Upper lobe of left lung (tissue), 6 donors: ENCODE measurements at regions not wholly inside any gene's neighbourhood (a gene's known extent, or its start where the extent isn't known, plus 50 kb on each side); places are given as distances from the start of the nearest gene placed in this dataset.

Experiments
- ATAC-seq, 2 donors: fragments of 200-7000 bp; cut with Tn5 transposase; one replicate each; pipeline ENCODE4 v1.9.1; 2022; ENCODE audit warnings: mild to moderate bottlenecking in 2 of 2, moderate library complexity in 2 of 2; ENCODE audit not compliant: low FRiP score in 2 of 2
- DNase-seq, 2 donors: peaks; one replicate each; pipeline ENCODE4 v3.0.0-alpha.2; 2019 to 2020
- H3K27ac ChIP-seq, 4 donors: fragments of 200-600 bp; sonication (generic); one replicate each; pipeline ENCODE4 v1.5.1; 2016 to 2019
- H3K27me3 ChIP-seq, 4 donors: fragments of 200-600 bp; sonication (generic); one replicate each; pipeline ENCODE4 v1.5.1; 2017 to 2019
- H3K36me3 ChIP-seq, 4 donors: fragments of 200-600 bp; sonication (generic); one replicate each; pipeline ENCODE4 v1.5.1; 2016 to 2019
- H3K4me1 ChIP-seq, 4 donors: fragments of 200-600 bp; sonication (generic); one replicate each; pipeline ENCODE4 v1.5.1; 2018 to 2019
- H3K4me3 ChIP-seq, 4 donors: fragments of 200-600 bp; sonication (generic); one replicate each; pipeline ENCODE4 v1.5.1; 2017 to 2019; ENCODE audit warnings: mild to moderate bottlenecking in 2 of 4, moderate library complexity in 1 of 4
- H3K9me3 ChIP-seq, 4 donors: fragments of 200-600 bp; sonication (generic); one replicate each; pipeline ENCODE4 v1.5.1; 2018 to 2019
- EP300 ChIP-seq, 4 donors: sonication (generic); formaldehyde crosslinking; IDR thresholded peaks; one replicate each; pipeline ENCODE4 v1.5.1; 2017; ENCODE audit warnings: antibody characterized with exemption in 4 of 4, control low read depth in 2 of 4
- POLR2A ChIP-seq, 4 donors: fragments of 450-650 bp; IDR thresholded peaks; one replicate each; pipeline ENCODE4 v1.5.1; 2016 to 2017; ENCODE audit warnings: antibody characterized with exemption in 4 of 4, mild to moderate bottlenecking in 2 of 4
- POLR2AphosphoS5 ChIP-seq, 2 donors: sonication (generic); formaldehyde crosslinking; IDR thresholded peaks; one replicate each; pipeline ENCODE4 v1.5.1; 2017; ENCODE audit warnings: antibody characterized with exemption in 2 of 2
- WGBS, 2 donors: methylation state at CpG; one replicate each; pipeline ENCODE4 v1.1.5; 2017 to 2018; 5-methylcytosine and 5-hydroxymethylcytosine counted together
- TF ChIP-seq, protein P1 (sequence below), 6 experiments: fragments of 450-650 bp in 4 of 6; fragments of 200-600 bp in 2 of 6; sonication (generic) in 2 of 6; IDR thresholded peaks; one replicate each; pipeline ENCODE4 v1.5.1; 2016 to 2019; ENCODE audit warnings: antibody characterized with exemption in 6 of 6
- donor health status: DM: no; HTN: no; CAD: no; lungs with moderate emphysema.
- donor health status: DM: no; HTN: yes; CAD: no; lungs with severe emphysema.

DNA sequence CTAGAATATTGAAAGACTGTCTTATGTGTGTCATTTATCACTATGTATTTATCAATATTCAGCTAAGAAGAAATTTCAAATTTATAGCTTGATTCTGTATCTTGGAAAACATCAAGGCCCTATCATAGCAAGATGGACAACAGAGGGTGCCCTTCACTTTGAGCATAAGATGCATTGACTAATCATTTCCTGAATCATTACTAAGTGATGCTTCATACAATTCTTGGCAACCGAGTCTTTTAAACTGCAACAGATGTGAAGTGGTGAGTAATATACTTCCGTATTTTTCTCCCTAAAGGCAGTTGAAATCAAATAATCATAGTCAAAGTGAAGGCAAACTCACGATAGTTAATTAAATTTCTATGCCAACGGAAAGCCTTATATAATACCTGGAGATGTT lies 318.6 kb upstream of the RGMB start:
- Histone ChIP-seq H3K36me3 (no peaks in the 10 kb centered on the region), H3K4me3 (no peak overlapping the region), H3K27ac (no peak overlapping the region), H3K9me3 (no peaks in the 10 kb centered on the region), H3K27me3 (no peaks in the 10 kb centered on the region), H3K4me1 (peaks cover 0 to 12% (median 4%) of the 10 kb centered on the region in 4 donors)
- 35 to 49% methylated on average over 4 of the region's 4 CpGs for WGBS, 2 donors
- TF ChIP-seq POLR2AphosphoS5 (IDR thresholded peaks at IDR 0.05) (no peak), EP300 (IDR thresholded peaks at IDR 0.05) (no peak), POLR2A (IDR thresholded peaks at IDR 0.05) (no peak)
- TF ChIP-seq, protein P1, sequence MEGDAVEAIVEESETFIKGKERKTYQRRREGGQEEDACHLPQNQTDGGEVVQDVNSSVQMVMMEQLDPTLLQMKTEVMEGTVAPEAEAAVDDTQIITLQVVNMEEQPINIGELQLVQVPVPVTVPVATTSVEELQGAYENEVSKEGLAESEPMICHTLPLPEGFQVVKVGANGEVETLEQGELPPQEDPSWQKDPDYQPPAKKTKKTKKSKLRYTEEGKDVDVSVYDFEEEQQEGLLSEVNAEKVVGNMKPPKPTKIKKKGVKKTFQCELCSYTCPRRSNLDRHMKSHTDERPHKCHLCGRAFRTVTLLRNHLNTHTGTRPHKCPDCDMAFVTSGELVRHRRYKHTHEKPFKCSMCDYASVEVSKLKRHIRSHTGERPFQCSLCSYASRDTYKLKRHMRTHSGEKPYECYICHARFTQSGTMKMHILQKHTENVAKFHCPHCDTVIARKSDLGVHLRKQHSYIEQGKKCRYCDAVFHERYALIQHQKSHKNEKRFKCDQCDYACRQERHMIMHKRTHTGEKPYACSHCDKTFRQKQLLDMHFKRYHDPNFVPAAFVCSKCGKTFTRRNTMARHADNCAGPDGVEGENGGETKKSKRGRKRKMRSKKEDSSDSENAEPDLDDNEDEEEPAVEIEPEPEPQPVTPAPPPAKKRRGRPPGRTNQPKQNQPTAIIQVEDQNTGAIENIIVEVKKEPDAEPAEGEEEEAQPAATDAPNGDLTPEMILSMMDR (IDR thresholded peaks at IDR 0.05), result no peak
- DNase-seq, result no peak
- ATAC-seq, result peak in 1 of 2 donors; percentile 86

- 57 to 65% methylated on average over 3 of the region's 3 CpGs for WGBS, 2 donors
- H3K36me3 ChIP-seq, result no peaks in the 10 kb centered on the region
- no peak overlapping the region for H3K4me3 ChIP-seq
- no peak overlapping the region for H3K27ac ChIP-seq
- DNase-seq (no peak), ATAC-seq (no peak)
- H3K9me3 ChIP-seq, result no peaks in the 10 kb centered on the region
- H3K27me3 ChIP-seq, result no peaks in the 10 kb centered on the region
- TF ChIP-seq POLR2AphosphoS5 (IDR thresholded peaks at IDR 0.05) (no peak), EP300 (IDR thresholded peaks at IDR 0.05) (no peak), POLR2A (IDR thresholded peaks at IDR 0.05) (no peak)
- TF ChIP-seq, protein P1 (IDR thresholded peaks at IDR 0.05), result no peak
- H3K4me1 ChIP-seq, result peaks cover 0 to 12% (median 4%) of the 10 kb centered on the region in 4 donors
These were observed 317.8 kb upstream of the RGMB start for GRCh38 chr5:98455665-98456064.

GRCh38 chr5:98458004-98458403 lies 315.5 kb upstream of the RGMB start:
- peaks cover 0 to 12% (median 4%) of the 10 kb centered on the region in 4 donors for H3K4me1 ChIP-seq
- DNase-seq, result no peak
- H3K4me3 ChIP-seq, result no peak overlapping the region
- no peak overlapping the region for H3K27ac ChIP-seq
- no peaks in the 10 kb centered on the region for H3K27me3 ChIP-seq
- no peaks in the 10 kb centered on the region for H3K36me3 ChIP-seq
- ATAC-seq, result no peak
- no peaks in the 10 kb centered on the region for H3K9me3 ChIP-seq
- TF ChIP-seq EP300 (IDR thresholded peaks at IDR 0.05), result no peak
- 80 to 86% methylated on average over 2 of the region's 2 CpGs for WGBS, 2 donors

GRCh38 chr5:98458726-98459125 lies 314.7 kb upstream of the RGMB start:
- TF ChIP-seq POLR2A (IDR thresholded peaks at IDR 0.05) (no peak), EP300 (IDR thresholded peaks at IDR 0.05) (no peak), POLR2AphosphoS5 (IDR thresholded peaks at IDR 0.05) (no peak)
- TF ChIP-seq, protein P1 (IDR thresholded peaks at IDR 0.05), result no peak
- DNase-seq (no peak), ATAC-seq (no peak)
- H3K9me3 ChIP-seq, result no peaks in the 10 kb centered on the region
- no peaks in the 10 kb centered on the region for H3K36me3 ChIP-seq
- H3K27me3 ChIP-seq, result no peaks in the 10 kb centered on the region
- peaks cover 0 to 12% (median 4%) of the 10 kb centered on the region in 4 donors for H3K4me1 ChIP-seq
- H3K4me3 ChIP-seq, result no peak overlapping the region
- H3K27ac ChIP-seq, result no peak overlapping the region

DNA sequence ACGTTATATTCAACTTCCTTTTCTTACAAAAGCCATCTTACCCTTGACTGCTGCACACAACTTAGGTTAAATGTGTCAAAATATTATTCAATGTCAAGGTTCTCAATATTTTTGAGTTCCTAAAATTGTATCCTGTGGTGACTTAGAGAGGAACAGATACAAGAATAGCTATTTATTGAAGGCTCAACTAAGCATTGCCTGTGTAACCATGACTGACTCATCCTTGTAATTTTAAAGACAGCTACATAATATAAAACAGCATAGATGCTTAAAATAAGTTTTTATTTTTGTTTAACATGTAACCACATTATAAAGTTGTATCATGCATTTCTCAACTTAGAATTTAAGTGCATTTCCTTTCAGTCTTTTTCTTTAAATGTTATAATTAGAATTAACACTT lies 312.9 kb upstream of the RGMB start:
- Histone ChIP-seq H3K4me3 (no peak overlapping the region), H3K36me3 (no peaks in the 10 kb centered on the region), H3K9me3 (no peaks in the 10 kb centered on the region), H3K4me1 (peaks cover 0 to 2% (median under 1%) of the 10 kb centered on the region in 4 donors), H3K27me3 (no peaks in the 10 kb centered on the region), H3K27ac (no peak overlapping the region)
- ATAC-seq, result no peak
- 61 to 71% methylated on average over 1 of the region's 1 CpG for WGBS, 2 donors
- no peak for DNase-seq
- TF ChIP-seq, protein P1 (IDR thresholded peaks at IDR 0.05), result no peak
- no peak for TF ChIP-seq EP300 (IDR thresholded peaks at IDR 0.05)
